GM12864 (cell line): ENCODE measurements at regions not wholly inside any gene's neighbourhood (a gene's known extent, or its start where the extent isn't known, plus 50 kb on each side); places are given as distances from the start of the nearest gene placed in this dataset.

Source experiments
- DNase-seq: peaks from one replicate; pipeline ENCODE4 v3.0.0-alpha.2; 2011; ENCODE audit warnings: low read depth
- H3K4me3 ChIP-seq: 2 replicates; pipeline ENCODE4 v1.5.1; 2011; ENCODE audit warnings: mild to moderate bottlenecking, low read depth, low read length, control low read depth
- TF ChIP-seq, protein P1 (sequence below): IDR thresholded peaks from 2 replicates; pipeline ENCODE4 v1.5.1; 2011; ENCODE audit warnings: low read depth, mild to moderate bottlenecking, moderate library complexity, low read length, control low read depth, inconsistent platforms; ENCODE audit errors: missing control alignments

DNA sequence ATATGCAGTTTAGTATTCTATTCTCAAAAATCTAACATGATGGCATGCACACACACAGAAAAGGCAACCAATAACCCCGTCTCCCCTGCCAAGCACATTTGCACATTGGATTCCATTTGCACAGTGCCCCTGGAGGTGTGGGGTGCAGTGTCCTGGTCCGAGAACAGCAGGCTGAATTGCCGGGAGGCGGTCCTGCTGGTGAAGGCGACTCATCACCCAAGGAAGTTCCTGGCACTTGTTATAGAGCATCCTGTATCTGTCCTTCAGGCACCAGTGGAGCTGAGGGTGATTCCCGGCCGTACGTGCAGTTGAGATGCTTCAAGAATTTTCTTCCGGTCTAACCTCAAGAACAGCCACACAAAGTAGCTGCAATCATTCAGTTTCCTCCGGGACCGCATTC, 73.0 kb upstream of the RAB12 start:
- DNase-seq, result no peak
- TF ChIP-seq, protein P1, sequence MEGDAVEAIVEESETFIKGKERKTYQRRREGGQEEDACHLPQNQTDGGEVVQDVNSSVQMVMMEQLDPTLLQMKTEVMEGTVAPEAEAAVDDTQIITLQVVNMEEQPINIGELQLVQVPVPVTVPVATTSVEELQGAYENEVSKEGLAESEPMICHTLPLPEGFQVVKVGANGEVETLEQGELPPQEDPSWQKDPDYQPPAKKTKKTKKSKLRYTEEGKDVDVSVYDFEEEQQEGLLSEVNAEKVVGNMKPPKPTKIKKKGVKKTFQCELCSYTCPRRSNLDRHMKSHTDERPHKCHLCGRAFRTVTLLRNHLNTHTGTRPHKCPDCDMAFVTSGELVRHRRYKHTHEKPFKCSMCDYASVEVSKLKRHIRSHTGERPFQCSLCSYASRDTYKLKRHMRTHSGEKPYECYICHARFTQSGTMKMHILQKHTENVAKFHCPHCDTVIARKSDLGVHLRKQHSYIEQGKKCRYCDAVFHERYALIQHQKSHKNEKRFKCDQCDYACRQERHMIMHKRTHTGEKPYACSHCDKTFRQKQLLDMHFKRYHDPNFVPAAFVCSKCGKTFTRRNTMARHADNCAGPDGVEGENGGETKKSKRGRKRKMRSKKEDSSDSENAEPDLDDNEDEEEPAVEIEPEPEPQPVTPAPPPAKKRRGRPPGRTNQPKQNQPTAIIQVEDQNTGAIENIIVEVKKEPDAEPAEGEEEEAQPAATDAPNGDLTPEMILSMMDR, result no peak
- H3K4me3 ChIP-seq, result no peak overlapping the region

DNA sequence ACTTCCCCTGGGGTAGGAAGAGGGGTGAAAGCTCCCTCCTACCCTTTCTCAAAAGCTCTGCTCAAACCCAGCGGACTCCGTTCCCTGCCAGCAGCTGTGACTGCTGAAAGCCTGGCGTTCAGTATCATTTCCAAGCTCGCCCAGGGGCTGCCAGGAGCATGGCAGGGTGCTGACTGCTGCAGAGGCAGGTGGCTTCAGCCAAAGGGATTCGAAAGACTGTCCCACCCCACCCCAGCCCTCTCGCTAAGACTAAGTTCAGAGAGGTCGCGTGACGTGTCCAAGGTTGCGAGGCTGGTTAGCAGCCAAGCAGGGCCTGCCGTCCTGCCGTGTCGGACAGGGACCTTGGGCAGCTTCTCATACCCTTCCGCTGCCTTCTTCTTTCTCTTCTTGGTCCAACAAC, 72.3 kb upstream of the RAB12 start:
- TF ChIP-seq, protein P1, result no peak
- no peak for DNase-seq
- no peak overlapping the region for H3K4me3 ChIP-seq

- DNase-seq, result no peak
These were observed 71.8 kb upstream of the RAB12 start for GRCh38 chr18:8537400-8537799.

GRCh38 chr18:8538935-8539334, 70.3 kb upstream of the RAB12 start:
- TF ChIP-seq, protein P1, result no peak
- DNase-seq, result no peak
- H3K4me3 ChIP-seq, result no peak overlapping the region

More at GRCh38 chr18:8537400-8537799, 71.8 kb upstream of the RAB12 start:
- H3K4me3 ChIP-seq, result no peak overlapping the region
- TF ChIP-seq, protein P1, result no peak

DNA sequence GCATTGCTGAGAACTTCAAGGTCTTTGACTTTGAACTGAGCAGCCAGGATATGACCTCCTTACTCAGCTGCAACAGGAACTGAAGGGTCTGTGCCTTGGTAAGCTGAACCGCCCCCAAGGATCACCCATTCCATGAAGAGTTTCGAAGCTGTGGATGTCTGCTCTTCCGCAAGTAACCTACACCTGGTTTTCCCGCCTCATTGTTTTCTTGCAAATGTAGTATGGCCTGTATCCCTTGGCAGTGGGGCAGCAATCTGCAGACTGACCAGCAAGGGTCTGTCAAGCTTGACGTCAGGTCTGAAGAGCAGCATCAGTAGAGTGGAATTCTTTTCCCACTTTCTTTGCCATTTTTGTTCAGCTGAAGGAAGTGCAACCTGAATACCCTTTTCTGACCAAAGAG, 62.6 kb upstream of the RAB12 start:
- H3K4me3 ChIP-seq, result no peak overlapping the region
- TF ChIP-seq, protein P1, result no peak
- DNase-seq, result no peak

- H3K4me3 ChIP-seq, result no peak overlapping the region
- DNase-seq, result no peak
- TF ChIP-seq, protein P1, result no peak
These were observed 61.1 kb upstream of the RAB12 start for GRCh38 chr18:8548186-8548585.

GRCh38 chr18:8549254-8549757, 59.9 kb upstream of the RAB12 start:
- TF ChIP-seq, protein P1, result no peak
- H3K4me3 ChIP-seq, result no peak overlapping the region
- no peak for DNase-seq
